Uterus (tissue), 3 donors: ENCODE measurements at regions not wholly inside any gene's neighbourhood (a gene's known extent, or its start where the extent isn't known, plus 50 kb on each side); places are given as distances from the start of the nearest gene placed in this dataset.

ENCODE experiments used
- DNase-seq, 2 donors: peaks; one replicate each; pipeline ENCODE4 v3.0.0-alpha.2; 2019 to 2020
- H3K27ac ChIP-seq, 2 donors: fragments of 200-600 bp; sonication (generic); 1 replicate in 1 of 2; 2 replicates in 1 of 2; pipeline ENCODE4 v1.5.1; 2016 to 2018
- H3K27me3 ChIP-seq, 2 donors: fragments of 200-600 bp; sonication (generic); one replicate each; pipeline ENCODE4 v1.5.1; 2018 to 2019; ENCODE audit warnings: control low read depth in 1 of 2
- H3K36me3 ChIP-seq, 2 donors: fragments of 200-600 bp; sonication (generic); one replicate each; pipeline ENCODE4 v1.5.1; 2019; ENCODE audit warnings: control low read depth in 1 of 2
- H3K4me1 ChIP-seq, 2 donors: fragments of 200-600 bp; sonication (generic); one replicate each; pipeline ENCODE4 v1.5.1; 2018 to 2019; ENCODE audit warnings: control low read depth in 1 of 2
- H3K4me3 ChIP-seq, 2 donors: fragments of 200-600 bp; sonication (generic); 1 replicate in 1 of 2; 2 replicates in 1 of 2; pipeline ENCODE4 v1.5.1; 2018 to 2019; ENCODE audit warnings: mild to moderate bottlenecking in 1 of 2
- H3K9me3 ChIP-seq, 2 donors: fragments of 200-600 bp; sonication (generic); one replicate each; pipeline ENCODE4 v1.5.1; 2019; ENCODE audit warnings: control low read depth in 1 of 2
- POLR2A ChIP-seq, 2 donors: fragments of 450-650 bp; IDR thresholded peaks; one replicate each; pipeline ENCODE4 v1.6.1; 2016; ENCODE audit warnings: antibody characterized with exemption in 2 of 2, mild to moderate bottlenecking in 1 of 2, moderate library complexity in 1 of 2
- intact Hi-C: fragments of 100-400 bp; cut with DNase I; formaldehyde crosslinking; loops from one replicate; pipeline ENCODE4 v1.15.1; 2023; ENCODE audit warnings: low total_unique reads
- TF ChIP-seq, protein P1 (sequence below), 4 experiments: fragments of 200-600 bp in 2 of 4; fragments of 450-650 bp in 2 of 4; sonication (generic) in 2 of 4; IDR thresholded peaks; one replicate each; pipeline ENCODE4 v1.5.1; 2016 to 2019; ENCODE audit warnings: antibody characterized with exemption in 4 of 4, mild to moderate bottlenecking in 2 of 4, moderate library complexity in 1 of 4
- donor health status: DM: yes; HTN: yes; CAD: no.

DNA sequence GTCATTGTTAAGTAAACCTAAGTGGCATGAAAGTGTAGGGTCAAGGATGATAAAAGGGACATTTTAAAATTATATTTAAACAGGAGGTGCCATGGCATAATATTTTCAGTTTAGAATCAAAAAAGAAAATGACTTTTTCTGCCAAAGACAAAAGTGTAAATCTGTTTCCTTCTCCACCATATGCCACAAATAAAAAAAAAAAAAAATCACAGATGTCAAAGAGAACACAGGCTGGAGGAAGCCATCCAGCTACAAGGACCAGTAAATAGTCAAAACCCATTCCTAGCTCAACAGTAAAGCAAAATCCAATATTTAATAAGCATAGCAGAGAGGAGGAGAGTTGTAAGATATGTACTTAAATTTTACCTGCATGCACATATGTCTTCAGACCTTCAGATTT lies 321.3 kb upstream of the TMEM229A start:
- Histone ChIP-seq H3K27ac (no peak overlapping the region), H3K4me1 (no peaks in the 10 kb centered on the region), H3K27me3 (no peaks in the 10 kb centered on the region), H3K4me3 (no peak overlapping the region), H3K9me3 (no peaks in the 10 kb centered on the region), H3K36me3 (no peaks in the 10 kb centered on the region)
- no peak for DNase-seq
- intact Hi-C loops, result no loop called here
- TF ChIP-seq POLR2A (IDR thresholded peaks at IDR 0.05), result no peak
- TF ChIP-seq, protein P1, sequence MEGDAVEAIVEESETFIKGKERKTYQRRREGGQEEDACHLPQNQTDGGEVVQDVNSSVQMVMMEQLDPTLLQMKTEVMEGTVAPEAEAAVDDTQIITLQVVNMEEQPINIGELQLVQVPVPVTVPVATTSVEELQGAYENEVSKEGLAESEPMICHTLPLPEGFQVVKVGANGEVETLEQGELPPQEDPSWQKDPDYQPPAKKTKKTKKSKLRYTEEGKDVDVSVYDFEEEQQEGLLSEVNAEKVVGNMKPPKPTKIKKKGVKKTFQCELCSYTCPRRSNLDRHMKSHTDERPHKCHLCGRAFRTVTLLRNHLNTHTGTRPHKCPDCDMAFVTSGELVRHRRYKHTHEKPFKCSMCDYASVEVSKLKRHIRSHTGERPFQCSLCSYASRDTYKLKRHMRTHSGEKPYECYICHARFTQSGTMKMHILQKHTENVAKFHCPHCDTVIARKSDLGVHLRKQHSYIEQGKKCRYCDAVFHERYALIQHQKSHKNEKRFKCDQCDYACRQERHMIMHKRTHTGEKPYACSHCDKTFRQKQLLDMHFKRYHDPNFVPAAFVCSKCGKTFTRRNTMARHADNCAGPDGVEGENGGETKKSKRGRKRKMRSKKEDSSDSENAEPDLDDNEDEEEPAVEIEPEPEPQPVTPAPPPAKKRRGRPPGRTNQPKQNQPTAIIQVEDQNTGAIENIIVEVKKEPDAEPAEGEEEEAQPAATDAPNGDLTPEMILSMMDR (IDR thresholded peaks at IDR 0.05), result no peak

DNA sequence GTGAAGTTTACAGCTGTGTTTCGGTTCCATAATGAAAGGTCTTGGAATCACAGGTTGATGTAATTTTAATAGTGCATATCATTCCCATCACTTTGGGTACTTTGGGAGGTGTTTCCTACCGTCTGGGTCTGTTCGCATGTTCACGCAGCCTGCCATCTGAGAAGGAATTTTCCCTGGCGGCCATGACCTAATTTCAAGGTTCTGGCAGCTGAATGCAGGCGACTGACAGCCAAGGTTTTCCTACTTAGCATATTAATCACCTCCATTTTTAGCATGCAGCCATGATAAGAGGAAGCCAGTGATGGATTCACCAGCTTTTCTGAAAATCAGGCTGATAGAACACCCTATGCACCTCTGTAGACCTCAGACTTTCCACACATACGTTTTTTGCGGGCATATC lies 319.1 kb upstream of the TMEM229A start:
- Histone ChIP-seq H3K27me3 (no peaks in the 10 kb centered on the region), H3K36me3 (no peaks in the 10 kb centered on the region), H3K4me3 (no peak overlapping the region), H3K4me1 (no peaks in the 10 kb centered on the region), H3K9me3 (no peaks in the 10 kb centered on the region), H3K27ac (no peak overlapping the region)
- intact Hi-C loops, result no loop called here
- no peak for DNase-seq
- no peak for TF ChIP-seq POLR2A (IDR thresholded peaks at IDR 0.05)
- TF ChIP-seq, protein P1 (IDR thresholded peaks at IDR 0.05), result no peak

DNA sequence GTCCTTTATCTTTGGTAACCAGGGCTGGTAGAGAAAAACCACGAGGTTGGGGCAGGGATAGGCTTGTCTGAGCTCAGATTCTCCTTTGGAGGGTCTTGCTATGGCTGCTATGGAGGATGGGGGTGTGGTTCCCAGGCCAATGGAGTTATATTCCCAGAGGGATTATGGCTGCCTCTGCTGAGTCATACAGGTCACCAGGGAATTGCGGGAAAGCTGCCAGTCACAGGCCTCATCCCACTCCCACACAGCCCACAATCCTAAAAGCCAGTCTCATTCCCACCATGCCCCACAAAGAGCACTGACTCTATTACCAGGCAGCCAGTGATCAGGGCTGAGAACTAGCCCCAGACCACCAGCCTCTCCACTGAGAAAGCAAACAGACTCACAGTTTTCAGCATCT lies 316.6 kb upstream of the TMEM229A start:
- H3K9me3 ChIP-seq, result no peaks in the 10 kb centered on the region
- TF ChIP-seq, protein P1 (IDR thresholded peaks at IDR 0.05), result no peak
- no peak for TF ChIP-seq POLR2A (IDR thresholded peaks at IDR 0.05)
- no peak overlapping the region for H3K4me3 ChIP-seq
- H3K27me3 ChIP-seq, result no peaks in the 10 kb centered on the region
- intact Hi-C loops, result no loop called here
- H3K36me3 ChIP-seq, result no peaks in the 10 kb centered on the region
- no peaks in the 10 kb centered on the region for H3K4me1 ChIP-seq
- DNase-seq, result no peak
- no peak overlapping the region for H3K27ac ChIP-seq

DNA sequence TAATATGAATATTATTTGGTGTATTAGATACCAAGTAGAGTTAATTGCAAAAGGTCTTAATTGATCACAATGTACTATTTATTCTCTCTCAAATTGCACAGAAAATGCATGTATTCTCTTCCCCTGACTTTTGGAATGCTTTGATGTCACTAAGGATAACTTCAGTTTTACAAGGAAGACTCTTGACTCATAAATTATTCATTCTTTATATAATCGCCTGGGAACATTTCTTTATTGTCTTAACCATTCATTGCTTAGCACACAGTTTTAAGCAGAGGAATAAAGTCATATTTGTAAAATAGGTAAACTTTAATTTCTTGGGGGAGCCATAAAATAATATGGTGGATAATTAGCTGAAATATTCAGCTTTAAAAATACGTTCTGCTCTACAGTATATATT lies 306.0 kb upstream of the TMEM229A start:
- Histone ChIP-seq H3K4me1 (no peaks in the 10 kb centered on the region), H3K27me3 (no peaks in the 10 kb centered on the region), H3K9me3 (no peaks in the 10 kb centered on the region), H3K36me3 (no peaks in the 10 kb centered on the region), H3K4me3 (no peak overlapping the region), H3K27ac (no peak overlapping the region)
- DNase-seq, result no peak
- intact Hi-C loops, result no loop called here
- TF ChIP-seq POLR2A (IDR thresholded peaks at IDR 0.05), result no peak
- TF ChIP-seq, protein P1 (IDR thresholded peaks at IDR 0.05), result no peak

DNA sequence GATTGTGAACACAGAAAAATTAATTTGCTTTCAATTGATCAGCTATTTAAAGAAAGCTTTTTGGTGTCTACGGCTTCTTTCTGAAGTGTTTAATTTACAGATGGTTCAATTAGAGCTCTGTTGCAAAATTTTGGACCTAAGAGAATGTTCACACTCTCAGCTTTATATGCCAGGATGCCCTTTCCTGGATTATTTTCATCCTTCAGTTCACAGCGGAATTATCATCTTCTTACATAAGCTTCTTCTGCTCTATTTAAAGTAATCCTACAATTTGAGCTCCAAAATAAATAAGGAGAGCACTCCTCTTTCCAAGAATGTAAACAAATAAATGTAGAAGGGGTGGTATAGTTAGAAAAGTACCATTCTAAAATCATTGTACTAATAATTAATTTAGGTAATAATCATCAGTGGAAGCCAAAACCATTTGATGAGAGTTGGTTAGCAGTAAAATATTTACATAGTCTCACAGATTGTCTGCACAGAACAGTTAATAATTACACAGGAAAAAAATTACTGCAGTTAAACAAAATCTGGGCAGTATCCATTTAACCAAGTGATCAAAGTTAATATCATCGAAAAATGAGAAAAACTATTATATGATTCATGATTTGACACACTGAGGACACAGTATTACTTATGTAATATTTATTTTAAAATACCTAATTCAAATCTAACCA lies 298.0 kb upstream of the TMEM229A start:
- intact Hi-C loops, result no loop called here
- TF ChIP-seq, protein P1 (IDR thresholded peaks at IDR 0.05), result no peak
- TF ChIP-seq POLR2A (IDR thresholded peaks at IDR 0.05), result no peak
- no peak for DNase-seq
- no peaks in the 10 kb centered on the region for H3K9me3 ChIP-seq
- no peaks in the 10 kb centered on the region for H3K36me3 ChIP-seq
- H3K4me3 ChIP-seq, result no peak overlapping the region
- H3K27ac ChIP-seq, result no peak overlapping the region
- H3K4me1 ChIP-seq, result no peaks in the 10 kb centered on the region
- no peaks in the 10 kb centered on the region for H3K27me3 ChIP-seq
